Pancreas (tissue), 10 donors: ENCODE measurements at regions not wholly inside any gene's neighbourhood (a gene's known extent, or its start where the extent isn't known, plus 50 kb on each side); places are given as distances from the start of the nearest gene placed in this dataset.

Experiments used
- ATAC-seq, 4 donors: fragments of 200-7000 bp; cut with Tn5 transposase; one replicate each; pipeline versions ENCODE4 v1.8.0 to v1.9.1; 2020; ENCODE audit warnings: mild to moderate bottlenecking in 4 of 4, moderate library complexity in 4 of 4
- DNase-seq, 6 donors: peaks; one replicate each; pipeline ENCODE4 v3.0.0-alpha.2; 2020
- FAIRE-seq: peaks from 2 replicates; lab custom pipeline; 2012; peaks lifted over from hg19 to GRCh38; lab: Jason Lieb, UNC
- H3K27ac ChIP-seq, 4 donors: fragments of 200-600 bp; sonication (generic); 1 replicate in 3 of 4; 2 replicates in 1 of 4; pipeline versions ENCODE4 v1.5.0 to v1.8.0; 2020
- H3K27me3 ChIP-seq, 4 donors: fragments of 200-600 bp; one replicate each; pipeline ENCODE4 v1.8.0; 2021
- H3K36me3 ChIP-seq, 3 donors: fragments of 200-600 bp; sonication (generic) in 1 of 3; one replicate each; pipeline versions ENCODE4 v1.5.0 to v1.8.0; 2020 to 2021
- H3K4me1 ChIP-seq, 3 donors: fragments of 200-600 bp; one replicate each; pipeline ENCODE4 v1.8.0; 2021
- H3K4me3 ChIP-seq, 4 donors: fragments of 200-600 bp; sonication (generic) in 2 of 4; one replicate each; pipeline versions ENCODE4 v1.5.0 to v1.8.0; 2020 to 2021
- H3K9me3 ChIP-seq, 4 donors: fragments of 200-600 bp; one replicate each; pipeline ENCODE4 v1.8.0; 2021
- WGBS, 2 donors: extraction: QIAGEN DNeasy Blood & Tissue Kit; methylation state at CpG; one replicate each; pipeline ENCODE4 v1.1.7; 2013; 5-methylcytosine and 5-hydroxymethylcytosine counted together
- intact Hi-C, 3 donors: fragments of 100-400 bp; cut with DNase I; formaldehyde crosslinking; loops; one replicate each; pipeline versions ENCODE4 v1.11.1 to v1.14.2; 2022
- TF ChIP-seq, protein P1 (sequence below), 4 donors: fragments of 200-600 bp; sonication (generic) in 3 of 4; IDR thresholded peaks; one replicate each; pipeline versions ENCODE4 v1.5.0 to v1.8.0; 2021; ENCODE audit warnings: antibody characterized with exemption in 4 of 4
- donor health status: healthy with polysubstance abuse.
- donor health status: DM: no; HTN: no; CAD: no; lungs with moderate emphysema.
- donor health status: DM: no; HTN: no; CAD: no.
- donor health status: control.
- donor health status: control.
- donor health status: Bipolar disorder and iron deficiency.
- donor health status: DM: yes; HTN: yes; CAD: no.
- donor health status: DM: no; HTN: no; CAD: no.
- donor health status: DM: no; HTN: no; CAD: no.
- donor health status: DM: yes; HTN: yes; CAD: no.

DNA sequence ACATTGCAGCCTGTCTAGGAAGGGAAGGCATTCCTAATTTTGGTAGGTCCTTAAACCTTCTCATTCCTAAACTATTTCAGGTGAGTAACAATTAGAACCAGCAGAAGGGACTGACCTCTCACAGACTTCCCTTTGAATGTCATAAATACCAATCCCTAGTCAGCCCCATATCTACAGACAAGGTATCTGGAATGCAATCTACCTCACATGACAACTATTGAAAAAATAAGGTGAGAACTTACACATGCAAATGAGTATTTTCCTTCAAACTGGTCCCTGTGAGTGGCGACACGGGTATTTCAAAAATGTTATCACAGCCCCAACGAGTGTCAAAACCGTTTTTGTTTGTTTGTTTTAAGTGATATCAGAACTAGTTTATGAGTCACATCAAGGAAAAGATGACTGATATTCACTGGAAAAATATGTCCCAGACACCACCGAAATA lies 102.4 kb upstream of the VCX2 start:
- 45 to 49% methylated on average over 5 of the region's 5 CpGs for whole genome bisulfite sequencing, 2 donors
- ATAC-seq (no peak), FAIRE-seq (no peak), DNase-seq (no peak)
- TF ChIP-seq, protein P1, sequence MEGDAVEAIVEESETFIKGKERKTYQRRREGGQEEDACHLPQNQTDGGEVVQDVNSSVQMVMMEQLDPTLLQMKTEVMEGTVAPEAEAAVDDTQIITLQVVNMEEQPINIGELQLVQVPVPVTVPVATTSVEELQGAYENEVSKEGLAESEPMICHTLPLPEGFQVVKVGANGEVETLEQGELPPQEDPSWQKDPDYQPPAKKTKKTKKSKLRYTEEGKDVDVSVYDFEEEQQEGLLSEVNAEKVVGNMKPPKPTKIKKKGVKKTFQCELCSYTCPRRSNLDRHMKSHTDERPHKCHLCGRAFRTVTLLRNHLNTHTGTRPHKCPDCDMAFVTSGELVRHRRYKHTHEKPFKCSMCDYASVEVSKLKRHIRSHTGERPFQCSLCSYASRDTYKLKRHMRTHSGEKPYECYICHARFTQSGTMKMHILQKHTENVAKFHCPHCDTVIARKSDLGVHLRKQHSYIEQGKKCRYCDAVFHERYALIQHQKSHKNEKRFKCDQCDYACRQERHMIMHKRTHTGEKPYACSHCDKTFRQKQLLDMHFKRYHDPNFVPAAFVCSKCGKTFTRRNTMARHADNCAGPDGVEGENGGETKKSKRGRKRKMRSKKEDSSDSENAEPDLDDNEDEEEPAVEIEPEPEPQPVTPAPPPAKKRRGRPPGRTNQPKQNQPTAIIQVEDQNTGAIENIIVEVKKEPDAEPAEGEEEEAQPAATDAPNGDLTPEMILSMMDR (IDR thresholded peaks at IDR 0.05), result no peak
- Histone ChIP-seq H3K27ac (no peak overlapping the region), H3K27me3 (no peaks in the 10 kb centered on the region), H3K4me3 (no peak overlapping the region), H3K36me3 (no peaks in the 10 kb centered on the region), H3K4me1 (no peaks in the 10 kb centered on the region), H3K9me3 (no peaks in the 10 kb centered on the region)
- intact Hi-C loops, result no loop called here

DNA sequence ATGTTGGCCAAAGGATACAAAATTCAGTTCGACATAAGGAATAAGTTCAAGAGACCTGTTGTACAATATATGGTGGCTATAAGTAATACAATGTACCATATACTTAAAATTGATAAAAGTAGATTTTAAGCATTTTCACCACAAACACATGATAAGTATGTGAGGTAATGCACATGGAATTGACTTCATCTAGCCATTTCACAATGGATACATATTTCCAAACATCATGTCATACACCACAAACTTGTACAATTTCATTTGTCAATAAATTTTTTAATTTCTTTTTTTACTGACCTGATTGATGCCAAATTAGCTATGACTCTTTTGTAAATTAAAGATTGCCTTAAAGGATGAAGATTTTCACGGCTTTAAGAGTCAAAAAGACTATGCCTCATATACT lies 103.1 kb upstream of the VCX2 start:
- no peak for DNase-seq
- H3K27me3 ChIP-seq, result no peaks in the 10 kb centered on the region
- no peak for ATAC-seq
- TF ChIP-seq, protein P1 (IDR thresholded peaks at IDR 0.05), result no peak
- no peaks in the 10 kb centered on the region for H3K36me3 ChIP-seq
- no peaks in the 10 kb centered on the region for H3K9me3 ChIP-seq
- no peak overlapping the region for H3K27ac ChIP-seq
- no peak overlapping the region for H3K4me3 ChIP-seq
- FAIRE-seq, result no peak
- intact Hi-C loops, result no loop called here
- 60 to 72% methylated on average over 2 of the region's 2 CpGs for WGBS, 2 donors
- H3K4me1 ChIP-seq, result no peaks in the 10 kb centered on the region

DNA sequence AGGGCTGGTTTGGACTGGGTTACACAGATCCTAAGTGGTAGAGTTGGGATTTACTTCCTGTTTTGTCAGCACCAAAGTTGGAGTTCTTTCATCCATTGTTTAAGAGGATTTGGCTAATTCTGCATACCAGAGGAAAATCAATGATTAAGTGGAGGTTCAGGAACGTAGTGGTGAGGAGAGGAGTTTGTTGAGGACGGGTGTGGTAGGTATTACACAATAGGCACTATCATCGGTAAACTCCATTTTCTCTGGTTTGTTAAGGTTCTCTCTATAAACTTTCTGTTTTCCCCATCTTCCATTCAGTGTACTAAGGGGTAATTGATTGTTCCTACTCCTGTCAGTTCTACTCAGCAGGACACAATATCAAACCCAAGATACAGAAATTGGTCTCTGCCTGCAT lies 107.5 kb upstream of the VCX2 start:
- H3K4me3 ChIP-seq, result no peak overlapping the region
- H3K9me3 ChIP-seq, result no peaks in the 10 kb centered on the region
- 36 to 44% methylated on average over 3 of the region's 3 CpGs for WGBS, 2 donors
- ATAC-seq (no peak), DNase-seq (no peak), FAIRE-seq (no peak)
- H3K27me3 ChIP-seq, result no peaks in the 10 kb centered on the region
- TF ChIP-seq, protein P1 (IDR thresholded peaks at IDR 0.05), result no peak
- no peaks in the 10 kb centered on the region for H3K36me3 ChIP-seq
- H3K4me1 ChIP-seq, result no peaks in the 10 kb centered on the region
- H3K27ac ChIP-seq, result no peak overlapping the region
- intact Hi-C loops, result no loop called here

DNA sequence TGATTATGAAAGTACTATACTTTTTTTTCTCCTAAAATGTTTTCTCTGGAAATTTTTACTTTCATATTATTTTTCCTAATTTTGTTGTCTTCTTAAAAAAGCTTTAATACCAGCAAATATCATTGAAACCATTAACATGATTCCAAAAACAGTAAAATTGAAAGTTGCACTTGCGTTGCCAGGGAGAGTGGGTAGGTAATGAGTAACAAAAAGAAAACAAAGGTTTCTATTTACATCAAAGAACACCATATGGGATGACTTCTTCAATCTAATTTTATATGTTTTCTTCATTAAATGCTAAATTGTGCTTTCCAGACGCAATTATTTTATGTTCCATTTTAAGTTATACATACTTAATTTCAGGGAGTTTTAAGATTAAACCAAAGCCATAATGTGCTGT lies 108.3 kb upstream of the VCX2 start:
- intact Hi-C loops, result no loop called here

DNA sequence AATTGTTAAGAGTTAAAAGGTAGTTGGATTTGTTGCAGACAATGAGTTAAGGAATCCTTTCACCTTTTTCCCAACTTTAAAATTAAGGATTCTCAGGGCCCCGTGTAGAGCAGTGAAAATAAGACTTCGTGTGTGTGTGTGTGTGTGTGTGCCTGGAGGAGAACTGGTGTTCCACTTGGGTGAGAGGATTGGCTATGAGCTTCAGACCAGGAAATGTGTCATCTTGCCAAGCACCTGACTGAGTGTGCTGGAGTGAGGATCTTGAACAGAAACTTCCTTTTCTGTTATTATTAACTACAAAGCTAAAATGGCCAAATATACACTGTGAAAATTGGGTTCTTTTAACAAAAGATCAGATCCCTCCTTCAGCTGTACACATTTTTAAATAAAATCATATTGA lies 113.1 kb upstream of the VCX2 start:
- no peaks in the 10 kb centered on the region for H3K4me1 ChIP-seq
- H3K27me3 ChIP-seq, result no peaks in the 10 kb centered on the region
- no peak for DNase-seq
- no peaks in the 10 kb centered on the region for H3K9me3 ChIP-seq
- TF ChIP-seq, protein P1 (IDR thresholded peaks at IDR 0.05), result no peak
- 44 to 55% methylated on average over 2 of the region's 2 CpGs for WGBS, 2 donors
- no peak overlapping the region for H3K27ac ChIP-seq
- no peaks in the 10 kb centered on the region for H3K36me3 ChIP-seq
- no peak for ATAC-seq
- FAIRE-seq, result no peak
- no peak overlapping the region for H3K4me3 ChIP-seq
- intact Hi-C loops, result no loop called here

More for the DNA sequence above, 108.3 kb upstream of the VCX2 start:
- Histone ChIP-seq H3K9me3 (no peaks in the 10 kb centered on the region), H3K4me1 (no peaks in the 10 kb centered on the region), H3K27me3 (no peaks in the 10 kb centered on the region), H3K27ac (no peak overlapping the region), H3K4me3 (no peak overlapping the region), H3K36me3 (no peaks in the 10 kb centered on the region)
- 69% methylated on average over 2 of the region's 2 CpGs for WGBS, 2 donors
- DNase-seq, result no peak
- ATAC-seq, result no peak
- TF ChIP-seq, protein P1 (IDR thresholded peaks at IDR 0.05), result no peak
- FAIRE-seq, result no peak
